ENCODE measurements at regions not wholly inside any gene's neighbourhood (a gene's known extent, or its start where the extent isn't known, plus 50 kb on each side); places are given as distances from the start of the nearest gene placed in this dataset.
"Not testable (repeated sequence)": the region's sequence is repeated elsewhere in the genome, so short reads cannot be mapped to it uniquely, and the experiment has no call there.

- no peaks in the 10 kb centered on the region for H3K27me3 ChIP-seq (ENCODE audit: control insufficient read depth, insufficient read depth, low read length)
- DNase-seq (ENCODE audit: low read depth): no peak
- CTCF ChIA-PET: interaction anchor here (1.1 kb wide), 1 partner anchor 103 kb away, joined by 3 read pairs; no protein-coding TSS in a partner anchor
- no peak for TF ChIP-seq CTCF (IDR thresholded peaks at IDR 0.05; ENCODE audit: insufficient read depth, low read depth, low read length)
- H3K36me3 ChIP-seq (ENCODE audit: control insufficient read depth, insufficient read depth, low read length): no peaks in the 10 kb centered on the region
- H3K4me3 ChIP-seq (ENCODE audit: low read depth, low read length): no peak overlapping the region
- POLR2A ChIA-PET: no interaction called here
Measured at GRCh38 chr9:91017245-91017644, 215.6 kb downstream of the SYK start.

- CTCF ChIA-PET; H3K36me3 ChIP-seq (ENCODE audit: control insufficient read depth, insufficient read depth, low read length); POLR2A ChIA-PET; DNase-seq (ENCODE audit: low read depth); H3K4me3 ChIP-seq (ENCODE audit: low read depth, low read length); H3K27me3 ChIP-seq (ENCODE audit: control insufficient read depth, insufficient read depth, low read length): not testable (repeated sequence)
Measured at GRCh38 chr9:91019871-91020270, 218.3 kb downstream of the SYK start.

- CTCF ChIA-PET: interaction anchor here (0.6 kb wide), 1 partner anchor 669 kb away, joined by 3 read pairs; no protein-coding TSS in a partner anchor
Measured at GRCh38 chr9:91021656-91022055, 220.0 kb downstream of the SYK start.

GRCh38 chr9:91023741-91024140 is 222.1 kb downstream of the SYK start:
- no peak for DNase-seq (ENCODE audit: low read depth)
- POLR2A ChIA-PET: no interaction called here
- H3K27me3 ChIP-seq (ENCODE audit: control insufficient read depth, insufficient read depth, low read length): no peaks in the 10 kb centered on the region
- no peaks in the 10 kb centered on the region for H3K36me3 ChIP-seq (ENCODE audit: control insufficient read depth, insufficient read depth, low read length)
- no peak overlapping the region for H3K4me3 ChIP-seq (ENCODE audit: low read depth, low read length)
- TF ChIP-seq CTCF (IDR thresholded peaks at IDR 0.05; ENCODE audit: insufficient read depth, low read depth, low read length): no peak
- CTCF ChIA-PET: interaction anchor here (1.0 kb wide), 1 partner anchor 14 kb away, joined by 4 read pairs; no protein-coding TSS in a partner anchor

More at GRCh38 chr9:91021656-91022055, 220.0 kb downstream of the SYK start:
- H3K36me3 ChIP-seq (ENCODE audit: control insufficient read depth, insufficient read depth, low read length); H3K4me3 ChIP-seq (ENCODE audit: low read depth, low read length); H3K27me3 ChIP-seq (ENCODE audit: control insufficient read depth, insufficient read depth, low read length); DNase-seq (ENCODE audit: low read depth); POLR2A ChIA-PET: not testable (repeated sequence)

- Histone ChIP-seq H3K36me3 (ENCODE audit: control insufficient read depth, insufficient read depth, low read length) (no peaks in the 10 kb centered on the region), H3K27me3 (ENCODE audit: control insufficient read depth, insufficient read depth, low read length) (no peaks in the 10 kb centered on the region), H3K4me3 (ENCODE audit: low read depth, low read length) (no peak overlapping the region)
- no peak for TF ChIP-seq CTCF (IDR thresholded peaks at IDR 0.05; ENCODE audit: insufficient read depth, low read depth, low read length)
- ChIA-PET CTCF (interaction anchor here (1.0 kb wide), 1 partner anchor 13 kb away, joined by 4 read pairs; no protein-coding TSS in a partner anchor), POLR2A (no interaction called here)
- no peak for DNase-seq (ENCODE audit: low read depth)
Measured at GRCh38 chr9:91024841-91025240, 223.2 kb downstream of the SYK start.

- no peak for DNase-seq (ENCODE audit: low read depth)
- Histone ChIP-seq H3K4me3 (ENCODE audit: low read depth, low read length) (no peak overlapping the region), H3K36me3 (ENCODE audit: control insufficient read depth, insufficient read depth, low read length) (no peaks in the 10 kb centered on the region), H3K27me3 (ENCODE audit: control insufficient read depth, insufficient read depth, low read length) (no peaks in the 10 kb centered on the region)
- no peak for TF ChIP-seq CTCF (IDR thresholded peaks at IDR 0.05; ENCODE audit: insufficient read depth, low read depth, low read length)
- POLR2A ChIA-PET: no interaction called here
- CTCF ChIA-PET: interaction anchor here (1.2 kb wide), 1 partner anchor 11 kb away, joined by 3 read pairs; no protein-coding TSS in a partner anchor
Measured at GRCh38 chr9:91025856-91026255, 224.2 kb downstream of the SYK start.
